ENCODE measurements at regions not wholly inside any gene's neighbourhood (a gene's known extent, or its start where the extent isn't known, plus 50 kb on each side); places are given as distances from the start of the nearest gene placed in this dataset.
A peak's percentile ranks its signal among the peaks of the same experiment; 100 is the strongest.

GRCh38 chr2:13581471-13581870, 864.7 kb downstream of the TRIB2 start:
- Histone ChIP-seq H3K4me3 (no peak overlapping the region), H3K36me3 (replicated peaks in 1 of 2; ENCODE audit: insufficient read depth in 1 of 2, low read depth in 2 of 2) (no peaks in the 10 kb centered on the region), H3K27ac (no peak overlapping the region), H3K27me3 (no peaks in the 10 kb centered on the region), H3K9me3 (no peaks in the 10 kb centered on the region), H3K4me1 (peaks cover 8% of the 10 kb centered on the region)
- intact Hi-C loops (cut with DNase I), result no loop called here
- DNase-seq (peak in 1 of 4 donors; percentile 8), ATAC-seq (no peak)
- TF ChIP-seq POLR2A (IDR thresholded peaks at IDR 0.05), result no peak
- TF ChIP-seq CTCF (IDR thresholded peaks at IDR 0.05), result no peak
- WGBS, 2 donors, result 80 to 83% methylated on average over 10 of the region's 10 CpGs

GRCh38 chr2:13583609-13584008, 866.9 kb downstream of the TRIB2 start:
- intact Hi-C loops (cut with DNase I), result no loop called here
- no peak for TF ChIP-seq CTCF (IDR thresholded peaks at IDR 0.05)
- TF ChIP-seq POLR2A (IDR thresholded peaks at IDR 0.05), result no peak
- H3K4me3 ChIP-seq, result no peak overlapping the region
- no peaks in the 10 kb centered on the region for H3K9me3 ChIP-seq
- peaks cover 8% of the 10 kb centered on the region for H3K4me1 ChIP-seq
- no peak for ATAC-seq
- H3K27ac ChIP-seq, result no peak overlapping the region
- no peaks in the 10 kb centered on the region for H3K27me3 ChIP-seq
- H3K36me3 ChIP-seq (replicated peaks in 1 of 2; ENCODE audit: insufficient read depth in 1 of 2, low read depth in 2 of 2), result no peaks in the 10 kb centered on the region
- no peak for DNase-seq

- no peak overlapping the region for H3K27ac ChIP-seq
- TF ChIP-seq POLR2A (IDR thresholded peaks at IDR 0.05) (no peak), CTCF (IDR thresholded peaks at IDR 0.05) (no peak)
- H3K4me3 ChIP-seq, result no peak overlapping the region
- DNase-seq (no peak), ATAC-seq (no peak)
- 57 to 70% methylated on average over 2 of the region's 2 CpGs for WGBS, 2 donors
- H3K27me3 ChIP-seq, result no peaks in the 10 kb centered on the region
- H3K9me3 ChIP-seq, result no peaks in the 10 kb centered on the region
- peaks cover 6% of the 10 kb centered on the region for H3K4me1 ChIP-seq
- intact Hi-C loops (cut with DNase I), result no loop called here
- no peaks in the 10 kb centered on the region for H3K36me3 ChIP-seq (replicated peaks in 1 of 2; ENCODE audit: insufficient read depth in 1 of 2, low read depth in 2 of 2)
Measured at GRCh38 chr2:13584020-13584419, 867.3 kb downstream of the TRIB2 start.

GRCh38 chr2:13585732-13586131, 869.0 kb downstream of the TRIB2 start:
- Histone ChIP-seq H3K4me3 (no peak overlapping the region), H3K9me3 (no peaks in the 10 kb centered on the region), H3K27ac (no peak overlapping the region), H3K36me3 (replicated peaks in 1 of 2; ENCODE audit: insufficient read depth in 1 of 2, low read depth in 2 of 2) (no peaks in the 10 kb centered on the region), H3K4me1 (no peaks in the 10 kb centered on the region), H3K27me3 (no peaks in the 10 kb centered on the region)
- no peak for TF ChIP-seq CTCF (IDR thresholded peaks at IDR 0.05)
- no peak for TF ChIP-seq POLR2A (IDR thresholded peaks at IDR 0.05)
- DNase-seq (no peak), ATAC-seq (no peak)
- intact Hi-C loops (cut with DNase I), result no loop called here

DNA sequence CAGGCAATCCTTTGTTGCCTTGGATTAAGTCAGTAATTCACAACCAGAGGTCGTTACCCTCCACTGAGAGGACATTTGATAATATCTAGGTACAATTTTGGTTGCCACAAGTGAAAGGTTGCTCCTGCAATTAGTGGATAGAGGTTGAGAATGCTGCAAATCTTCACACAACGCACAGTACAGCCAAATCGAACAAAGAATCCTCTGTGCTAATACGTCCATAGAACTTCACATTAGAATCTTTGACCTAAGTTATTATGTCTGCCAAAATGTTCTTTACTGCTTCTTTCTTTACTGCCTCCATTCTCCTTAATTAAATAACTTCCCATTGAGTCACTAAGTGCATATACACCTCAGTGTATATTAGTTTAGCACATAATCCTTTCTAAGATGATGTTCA, 879.5 kb downstream of the TRIB2 start:
- intact Hi-C loops (cut with DNase I), result no loop called here
- ATAC-seq (no peak), DNase-seq (no peak)
- Histone ChIP-seq H3K27ac (no peak overlapping the region), H3K36me3 (replicated peaks in 1 of 2; ENCODE audit: insufficient read depth in 1 of 2, low read depth in 2 of 2) (no peaks in the 10 kb centered on the region), H3K4me3 (no peak overlapping the region), H3K4me1 (no peaks in the 10 kb centered on the region), H3K9me3 (no peaks in the 10 kb centered on the region), H3K27me3 (no peaks in the 10 kb centered on the region)
- TF ChIP-seq POLR2A (IDR thresholded peaks at IDR 0.05) (no peak), CTCF (IDR thresholded peaks at IDR 0.05) (no peak)
- WGBS, 2 donors, result 75 to 76% methylated on average over 4 of the region's 4 CpGs

Data from body of pancreas (tissue), 4 donors.